GM18498 (cell line): ENCODE measurements at regions not wholly inside any gene's neighbourhood (a gene's known extent, or its start where the extent isn't known, plus 50 kb on each side); places are given as distances from the start of the nearest gene placed in this dataset.
"Not testable (repeated sequence)": the region's sequence is repeated elsewhere in the genome, so short reads cannot be mapped to it uniquely, and the experiment has no call there.

Experiments
- ATAC-seq: cut with Tn5 transposase; IDR thresholded peaks from one replicate; pipeline ENCODE4 v1.9.1; 2021; ENCODE audit warnings: mild to moderate bottlenecking, moderate library complexity; ENCODE audit not compliant: unreplicated experiment

- peak; percentile 61 for ATAC-seq
Observed at GRCh38 chr2:224650815-224651439, 65.2 kb downstream of the CCDC195 start.

- not testable (repeated sequence) for ATAC-seq
Observed at GRCh38 chr2:224647684-224648083, 62.5 kb upstream of the CUL3 start.

DNA sequence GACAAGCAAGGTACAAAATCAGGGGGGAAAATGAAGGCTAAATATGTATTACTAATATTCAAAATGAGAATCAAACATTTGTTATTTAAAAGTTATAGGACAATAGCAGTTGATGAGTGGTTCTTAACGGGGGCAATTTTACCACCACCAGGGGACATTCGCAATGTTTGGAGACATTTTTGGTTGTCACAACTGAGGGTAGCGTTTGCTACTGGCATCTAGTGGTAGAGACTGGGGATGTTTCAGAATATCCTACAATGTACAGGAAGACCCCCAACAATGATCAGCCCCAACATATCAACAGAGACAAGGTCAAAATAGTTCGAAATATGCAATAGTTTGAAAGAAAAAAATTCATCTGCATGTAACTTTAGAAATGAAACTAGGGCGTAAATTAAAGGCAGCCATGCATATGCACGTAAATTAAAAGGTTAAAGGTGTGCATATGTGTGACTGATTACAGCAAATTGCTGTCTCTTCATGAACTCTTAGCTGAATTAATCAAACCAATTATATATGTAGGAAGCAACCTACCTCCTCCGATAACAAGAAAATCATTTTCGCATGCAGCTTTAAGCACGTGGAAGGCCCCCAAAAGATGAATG, 61.2 kb upstream of the CUL3 start:
- peak; percentile 79 for ATAC-seq

DNA sequence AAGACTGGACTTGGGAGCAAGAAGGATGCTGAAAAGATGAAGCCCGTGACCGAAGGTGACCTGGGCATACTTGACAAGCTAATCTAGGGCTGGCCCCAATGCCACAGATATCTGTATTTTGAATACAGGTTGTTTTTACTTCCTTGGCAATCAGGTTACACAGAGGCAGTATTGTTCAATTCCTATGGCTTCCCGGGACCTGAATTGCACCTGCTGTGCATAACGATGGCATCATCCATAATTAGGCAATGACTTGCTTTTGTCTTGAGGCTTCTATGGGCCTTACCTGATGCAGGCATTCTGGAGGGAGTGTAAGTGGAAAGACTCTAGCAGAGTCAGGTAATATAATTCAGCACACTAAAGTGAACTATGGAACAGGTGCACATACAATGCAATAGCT, 60.6 kb upstream of the CUL3 start:
- ATAC-seq, result no peak

- ATAC-seq, result no peak
Observed at GRCh38 chr2:224640679-224641078, 55.5 kb upstream of the CUL3 start.

DNA sequence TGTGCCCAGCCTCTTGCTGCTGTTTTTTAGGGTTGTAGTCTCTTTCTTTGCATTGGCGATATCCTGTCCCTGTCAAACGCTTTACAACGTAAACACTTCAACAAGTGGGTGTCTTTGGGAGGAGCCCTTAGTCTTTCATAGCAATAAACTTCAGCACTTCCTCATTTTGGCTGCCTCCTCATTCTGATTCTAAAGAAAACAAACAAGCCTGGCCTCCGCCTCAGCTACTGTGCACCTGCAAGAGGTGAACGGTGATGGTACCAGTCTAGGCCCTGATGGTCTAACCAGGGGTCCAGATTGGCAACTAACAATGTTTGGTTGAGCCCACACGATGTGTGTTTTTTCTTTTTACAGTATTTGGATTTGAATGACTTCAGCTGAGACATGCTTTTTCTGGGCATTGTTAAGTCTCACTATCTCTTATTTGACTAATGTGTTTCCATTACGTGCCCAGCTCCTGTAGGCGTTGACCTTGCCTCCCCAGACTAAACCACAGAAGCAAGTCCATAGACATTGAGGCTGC, 53.2 kb upstream of the CUL3 start:
- peak; percentile 96 for ATAC-seq
